ENCODE measurements at regions not wholly inside any gene's neighbourhood (a gene's known extent, or its start where the extent isn't known, plus 50 kb on each side); places are given as distances from the start of the nearest gene placed in this dataset.

- no peaks in the 10 kb centered on the region for H3K9me3 Mint-ChIP-seq
- H3K4me3 Mint-ChIP-seq: no peak overlapping the region
- ChIA-PET CTCF (no interaction called here), POLR2A (no interaction called here)
- H3K4me1 Mint-ChIP-seq (ENCODE audit: low read depth): no peaks in the 10 kb centered on the region
- intact Hi-C loops (cut with micrococcal nuclease): no loop called here
- no peaks in the 10 kb centered on the region for H3K36me3 Mint-ChIP-seq (ENCODE audit: low read depth)
- ATAC-seq (no peak), DNase-seq (no peak)
- peaks cover 9% of the 10 kb centered on the region for H3K27me3 Mint-ChIP-seq
- no peak overlapping the region for H3K27ac Mint-ChIP-seq
- TF ChIP-seq, protein P1, sequence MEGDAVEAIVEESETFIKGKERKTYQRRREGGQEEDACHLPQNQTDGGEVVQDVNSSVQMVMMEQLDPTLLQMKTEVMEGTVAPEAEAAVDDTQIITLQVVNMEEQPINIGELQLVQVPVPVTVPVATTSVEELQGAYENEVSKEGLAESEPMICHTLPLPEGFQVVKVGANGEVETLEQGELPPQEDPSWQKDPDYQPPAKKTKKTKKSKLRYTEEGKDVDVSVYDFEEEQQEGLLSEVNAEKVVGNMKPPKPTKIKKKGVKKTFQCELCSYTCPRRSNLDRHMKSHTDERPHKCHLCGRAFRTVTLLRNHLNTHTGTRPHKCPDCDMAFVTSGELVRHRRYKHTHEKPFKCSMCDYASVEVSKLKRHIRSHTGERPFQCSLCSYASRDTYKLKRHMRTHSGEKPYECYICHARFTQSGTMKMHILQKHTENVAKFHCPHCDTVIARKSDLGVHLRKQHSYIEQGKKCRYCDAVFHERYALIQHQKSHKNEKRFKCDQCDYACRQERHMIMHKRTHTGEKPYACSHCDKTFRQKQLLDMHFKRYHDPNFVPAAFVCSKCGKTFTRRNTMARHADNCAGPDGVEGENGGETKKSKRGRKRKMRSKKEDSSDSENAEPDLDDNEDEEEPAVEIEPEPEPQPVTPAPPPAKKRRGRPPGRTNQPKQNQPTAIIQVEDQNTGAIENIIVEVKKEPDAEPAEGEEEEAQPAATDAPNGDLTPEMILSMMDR (IDR thresholded peaks at IDR 0.05): no peak
Measured at GRCh38 chr1:38244218-38244845, 197.7 kb upstream of the POU3F1 start.

- POLR2A ChIA-PET: interaction anchor here (0.8 kb wide), 1 partner anchor 26 kb away, joined by 4 read pairs; no protein-coding TSS in a partner anchor
Measured at GRCh38 chr1:38243106-38243505, 196.5 kb upstream of the POU3F1 start.

DNA sequence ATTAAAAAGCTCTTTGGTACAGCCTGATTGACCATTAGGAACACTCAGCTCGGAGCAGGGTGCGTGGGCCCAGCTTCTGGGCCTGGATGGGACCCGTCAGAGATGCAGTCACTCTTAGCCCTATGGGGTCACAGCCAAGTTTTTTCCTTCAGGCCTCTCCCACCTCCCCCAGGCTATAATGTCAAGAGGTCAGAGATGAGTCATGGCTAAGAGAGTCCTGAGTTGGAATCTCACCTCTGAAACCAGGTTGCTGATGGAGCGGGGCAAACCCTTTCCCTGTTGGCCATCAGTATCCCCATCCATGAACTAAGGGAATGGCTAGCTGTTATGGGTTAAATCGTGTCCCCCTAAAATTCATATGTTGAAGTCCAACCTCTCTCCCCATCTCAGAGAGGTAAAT is 195.9 kb upstream of the POU3F1 start:
- ChIA-PET POLR2A (no interaction called here), CTCF (no interaction called here)
- ATAC-seq (no peak), DNase-seq (no peak)
- peaks cover 1% of the 10 kb centered on the region for H3K27me3 Mint-ChIP-seq
- H3K36me3 Mint-ChIP-seq (ENCODE audit: low read depth): no peaks in the 10 kb centered on the region
- TF ChIP-seq, protein P1 (IDR thresholded peaks at IDR 0.05): no peak
- H3K27ac Mint-ChIP-seq: no peak overlapping the region
- H3K4me3 Mint-ChIP-seq: no peak overlapping the region
- intact Hi-C loops (cut with micrococcal nuclease): no loop called here
- no peaks in the 10 kb centered on the region for H3K9me3 Mint-ChIP-seq
- no peaks in the 10 kb centered on the region for H3K4me1 Mint-ChIP-seq (ENCODE audit: low read depth)

More at GRCh38 chr1:38243106-38243505, 196.5 kb upstream of the POU3F1 start:
- Mint-ChIP-seq H3K4me3 (no peak overlapping the region), H3K27ac (no peak overlapping the region), H3K9me3 (no peaks in the 10 kb centered on the region), H3K27me3 (peaks cover 3% of the 10 kb centered on the region), H3K36me3 (ENCODE audit: low read depth) (no peaks in the 10 kb centered on the region), H3K4me1 (ENCODE audit: low read depth) (no peaks in the 10 kb centered on the region)
- TF ChIP-seq, protein P1 (IDR thresholded peaks at IDR 0.05): no peak
- intact Hi-C loops (cut with micrococcal nuclease): no loop called here
- ATAC-seq (no peak), DNase-seq (no peak)
- CTCF ChIA-PET: no interaction called here

DNA sequence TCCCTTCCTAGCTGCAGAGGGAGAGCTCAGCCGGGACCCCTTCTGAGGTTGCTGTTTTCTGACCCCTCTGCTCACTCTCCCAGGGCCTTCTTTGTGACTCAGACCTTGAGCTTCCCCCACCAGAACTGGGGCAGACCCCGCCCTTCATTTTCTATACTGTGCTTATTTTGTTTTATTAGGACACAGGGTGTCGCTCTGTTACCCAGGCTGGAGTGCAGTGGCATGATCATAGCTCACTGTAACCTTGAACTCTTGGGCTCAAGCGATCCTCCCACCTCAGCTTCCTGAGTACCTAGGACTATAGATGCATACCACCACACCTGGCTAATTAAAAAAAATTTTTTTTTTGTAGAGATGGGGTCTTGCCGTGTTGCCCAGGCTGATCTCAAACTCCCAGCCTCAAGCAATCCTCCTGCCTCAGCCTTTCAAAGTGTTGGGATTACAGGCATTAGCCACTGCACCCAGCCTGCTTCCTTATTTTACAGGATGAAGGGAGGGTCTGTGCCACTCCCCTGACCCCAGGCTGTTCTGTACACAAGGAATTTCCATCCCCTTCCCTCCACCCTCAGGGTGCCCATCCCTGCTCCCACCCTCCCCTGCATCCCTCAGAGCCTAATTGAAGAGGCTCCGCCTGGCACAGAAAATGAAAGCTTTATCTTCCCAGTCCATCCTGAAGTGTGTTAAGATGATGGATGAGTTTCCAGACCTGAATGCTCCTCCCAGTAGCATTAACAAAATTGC is 195.2 kb upstream of the POU3F1 start:
- CTCF ChIA-PET: no interaction called here
- intact Hi-C loops (cut with micrococcal nuclease): no loop called here
- peaks cover 1% of the 10 kb centered on the region for H3K27me3 Mint-ChIP-seq
- no peak overlapping the region for H3K4me3 Mint-ChIP-seq
- no peaks in the 10 kb centered on the region for H3K4me1 Mint-ChIP-seq (ENCODE audit: low read depth)
- H3K9me3 Mint-ChIP-seq: no peaks in the 10 kb centered on the region
- POLR2A ChIA-PET: no interaction called here
- ATAC-seq: no peak
- no peaks in the 10 kb centered on the region for H3K36me3 Mint-ChIP-seq (ENCODE audit: low read depth)
- no peak for DNase-seq
- H3K27ac Mint-ChIP-seq: no peak overlapping the region
- TF ChIP-seq, protein P1 (IDR thresholded peaks at IDR 0.05): no peak

DNA sequence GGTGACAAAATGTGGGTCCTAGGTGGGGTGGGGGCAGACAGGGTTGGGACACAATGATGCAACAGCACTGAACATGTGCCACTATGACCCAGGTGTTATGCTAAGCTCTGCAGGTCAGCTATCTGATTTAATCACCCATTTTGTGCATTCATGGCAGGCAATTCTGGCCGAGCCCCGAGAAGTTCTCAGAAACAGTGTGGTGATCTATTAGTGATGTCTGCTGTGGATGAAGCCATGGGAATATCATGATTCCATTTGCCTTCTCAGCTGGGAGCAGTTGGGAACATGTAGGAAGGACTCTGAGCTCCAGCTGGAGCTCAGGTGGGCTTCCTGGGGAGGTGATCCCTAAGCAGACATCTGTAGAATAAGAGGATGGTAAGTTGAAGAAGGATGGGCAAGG is 194.0 kb upstream of the POU3F1 start:
- TF ChIP-seq, protein P1 (IDR thresholded peaks at IDR 0.05): no peak
- CTCF ChIA-PET: no interaction called here
- no peaks in the 10 kb centered on the region for H3K9me3 Mint-ChIP-seq
- no peak for DNase-seq
- intact Hi-C loops (cut with micrococcal nuclease): no loop called here
- H3K27me3 Mint-ChIP-seq: peaks cover 7% of the 10 kb centered on the region
- no peak overlapping the region for H3K4me3 Mint-ChIP-seq
- H3K4me1 Mint-ChIP-seq (ENCODE audit: low read depth): no peaks in the 10 kb centered on the region
- no peaks in the 10 kb centered on the region for H3K36me3 Mint-ChIP-seq (ENCODE audit: low read depth)
- no peak for ATAC-seq
- POLR2A ChIA-PET: no interaction called here
- H3K27ac Mint-ChIP-seq: no peak overlapping the region

Data from activated CD8-positive, alpha-beta T cell treated with anti-CD3 and anti-CD28 coated beads for 36 hours (primary cell).